Cardiac muscle cell (in vitro differentiated cells and primary cell): ENCODE measurements at regions not wholly inside any gene's neighbourhood (a gene's known extent, or its start where the extent isn't known, plus 50 kb on each side); places are given as distances from the start of the nearest gene placed in this dataset.

Source experiments
- DNase-seq, 2 donors: peaks; one replicate each; pipeline versions ENCODE4 v3.0.0 to v3.0.0-alpha.2; 2010 to 2017; ENCODE audit warnings: low read depth in 1 of 2, low spot score in 1 of 2
- H3K27ac ChIP-seq: fragments of 200-600 bp; sonication (generic); 2 replicates; pipeline ENCODE4 v1.5.1; 2016
- H3K27me3 ChIP-seq: fragments of 200-600 bp; sonication (generic); 2 replicates; pipeline ENCODE4 v1.6.0; 2016; ENCODE audit warnings: control low read depth
- H3K36me3 ChIP-seq: fragments of 200-600 bp; sonication (generic); 2 replicates; pipeline ENCODE4 v1.5.1; 2016; ENCODE audit warnings: control low read depth
- H3K4me1 ChIP-seq: fragments of 200-600 bp; sonication (generic); 2 replicates; pipeline ENCODE4 v1.8.1; 2017; ENCODE audit warnings: low read depth, mild to moderate bottlenecking, mixed run types
- H3K4me3 ChIP-seq: fragments of 200-600 bp; sonication (generic); 2 replicates; pipeline ENCODE4 v1.5.1; 2016; ENCODE audit warnings: mild to moderate bottlenecking
- H3K9me3 ChIP-seq: fragments of 200-600 bp; sonication (generic); 2 replicates; pipeline ENCODE4 v1.5.1; 2017; ENCODE audit warnings: low read depth, mild to moderate bottlenecking, control low read depth
- CTCF ChIP-seq: IDR thresholded peaks from 2 replicates; pipeline ENCODE4 v1.5.1; 2012; ENCODE audit warnings: low read depth, mild to moderate bottlenecking, low read length

DNA sequence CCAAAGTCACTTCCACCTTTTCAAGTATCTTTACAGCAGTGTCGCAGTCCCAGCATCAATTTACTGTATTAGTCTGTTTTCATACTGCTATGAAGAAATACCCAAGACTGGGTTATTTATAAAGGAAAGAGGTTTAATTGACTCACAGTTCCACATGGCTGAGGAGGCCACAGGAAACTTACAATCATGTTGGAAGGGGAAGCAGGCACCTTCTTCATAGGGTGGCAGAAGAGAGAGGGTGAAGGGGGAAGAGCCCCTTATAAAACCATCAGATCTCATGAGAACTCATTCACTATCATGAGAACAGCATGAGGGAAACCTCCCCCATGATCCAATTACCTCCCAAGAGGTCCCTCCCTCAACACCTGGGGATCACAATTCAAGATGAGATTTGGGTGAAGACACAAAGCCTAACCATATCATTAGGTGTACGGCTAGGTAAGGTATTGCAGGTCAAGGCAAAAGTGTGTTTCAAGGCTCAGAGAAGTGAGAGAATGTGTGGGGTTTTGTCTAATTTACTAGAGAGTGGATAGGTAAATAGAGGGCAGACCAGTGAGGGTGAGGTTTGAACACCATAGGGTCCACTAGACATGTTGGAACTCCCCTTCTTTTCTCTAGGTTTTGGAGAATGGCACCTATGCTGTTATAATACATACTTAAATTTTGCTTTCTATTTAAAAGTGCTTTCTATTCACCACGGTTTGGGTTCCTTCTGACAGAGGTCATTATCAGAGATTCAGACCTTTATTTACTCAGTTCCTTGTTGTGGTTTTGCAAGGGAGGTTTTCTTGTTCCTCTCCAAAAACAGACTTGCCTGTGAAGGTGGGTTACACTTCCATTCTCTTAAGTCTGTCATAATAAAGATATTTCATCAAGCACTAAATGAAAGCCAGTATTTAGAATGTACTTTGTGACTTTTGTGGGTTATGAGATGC lies 186.6 kb downstream of the CPEB2 start:
- H3K36me3 ChIP-seq, result no peaks in the 10 kb centered on the region
- no peaks in the 10 kb centered on the region for H3K9me3 ChIP-seq
- H3K4me3 ChIP-seq, result no peak overlapping the region
- no peak for TF ChIP-seq CTCF
- no peaks in the 10 kb centered on the region for H3K27me3 ChIP-seq
- H3K27ac ChIP-seq, result no peak overlapping the region
- no peak for DNase-seq
- H3K4me1 ChIP-seq, result peaks cover 3% of the 10 kb centered on the region

DNA sequence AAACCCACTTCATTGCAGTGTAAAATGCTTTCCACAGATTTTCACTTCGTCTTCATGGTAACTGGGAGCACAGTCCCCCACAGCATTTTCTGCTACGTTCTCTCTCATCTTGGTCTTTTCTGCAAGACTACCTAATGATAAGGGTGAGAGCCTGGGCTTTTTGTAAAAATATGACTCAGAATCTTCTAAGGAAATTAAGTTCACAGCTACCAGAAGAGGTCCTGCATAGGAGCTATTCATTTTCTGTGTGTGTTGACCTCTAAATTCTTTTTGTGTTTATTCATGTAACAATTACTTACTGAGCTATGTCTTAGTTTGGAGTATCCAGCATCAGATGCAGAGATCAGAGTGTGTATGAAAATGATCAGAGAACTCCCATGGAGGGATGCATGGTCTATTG lies 192.2 kb downstream of the CPEB2 start:
- Histone ChIP-seq H3K4me3 (no peak overlapping the region), H3K4me1 (peaks cover 19% of the 10 kb centered on the region), H3K9me3 (no peaks in the 10 kb centered on the region), H3K27me3 (no peaks in the 10 kb centered on the region), H3K36me3 (no peaks in the 10 kb centered on the region), H3K27ac (no peak overlapping the region)
- peak in 1 of 2 donors; percentile 13 for DNase-seq
- TF ChIP-seq CTCF, result no peak

DNA sequence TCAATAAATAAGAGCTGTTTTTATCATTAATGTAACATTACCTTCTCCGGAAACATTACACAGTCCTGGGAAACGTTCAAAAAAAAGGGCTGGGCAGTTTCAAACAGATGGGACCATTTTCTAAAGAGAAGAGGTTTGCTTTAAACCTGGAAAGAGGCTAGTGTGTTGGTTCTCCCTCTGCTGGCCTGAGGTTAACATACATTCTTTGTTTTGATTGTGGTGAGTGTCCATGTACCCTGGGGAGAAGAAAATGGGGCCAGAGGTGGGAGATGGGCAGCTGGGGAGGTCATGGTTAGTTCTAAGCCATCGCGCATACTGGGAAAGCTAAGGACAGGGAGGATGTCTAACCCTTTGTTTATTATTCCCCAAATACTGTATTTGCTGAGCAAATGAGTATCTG lies 194.7 kb downstream of the CPEB2 start:
- Histone ChIP-seq H3K4me1 (peaks cover 19% of the 10 kb centered on the region), H3K27me3 (no peaks in the 10 kb centered on the region), H3K9me3 (no peaks in the 10 kb centered on the region), H3K27ac (peak overlapping the region; percentile 7), H3K4me3 (no peak overlapping the region), H3K36me3 (no peaks in the 10 kb centered on the region)
- DNase-seq, result peak; percentile 47 to 64
- peak; percentile 53 for TF ChIP-seq CTCF

DNA sequence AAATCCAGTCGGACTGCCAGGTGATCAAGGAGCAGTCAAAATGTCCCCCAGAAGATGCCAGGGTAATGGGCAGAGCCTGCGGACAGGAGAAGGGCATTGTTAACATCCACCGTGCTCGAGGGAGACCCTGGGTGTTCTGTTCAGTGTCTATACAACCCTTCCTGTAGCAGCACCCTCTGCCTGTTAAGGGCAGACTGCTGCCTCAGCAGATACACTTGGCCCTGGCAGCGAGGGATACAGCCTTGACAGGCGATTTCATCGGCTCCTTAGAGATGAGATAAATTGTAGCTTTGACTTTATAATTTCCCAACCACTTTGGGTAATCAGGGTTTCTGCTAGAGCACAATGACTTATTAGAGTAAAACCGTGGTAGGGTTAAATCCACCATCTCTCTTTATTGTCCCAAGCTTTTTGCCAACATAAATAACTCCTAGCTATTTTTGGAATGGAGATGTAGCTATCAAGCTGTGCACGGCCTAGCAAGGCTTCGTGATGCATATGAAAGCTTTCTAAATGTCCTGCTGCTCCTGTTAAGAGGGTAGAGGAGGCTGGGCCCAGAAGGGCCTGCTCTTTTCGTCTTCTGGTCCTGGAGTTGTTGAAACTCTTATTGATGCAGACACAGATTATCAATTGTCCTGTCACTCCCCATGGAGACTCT lies 195.9 kb downstream of the CPEB2 start:
- peak; percentile 16 to 64 for DNase-seq
- no peaks in the 10 kb centered on the region for H3K27me3 ChIP-seq
- H3K9me3 ChIP-seq, result no peaks in the 10 kb centered on the region
- H3K4me3 ChIP-seq, result no peak overlapping the region
- H3K36me3 ChIP-seq, result no peaks in the 10 kb centered on the region
- TF ChIP-seq CTCF, result no peak
- peaks cover 19% of the 10 kb centered on the region for H3K4me1 ChIP-seq
- H3K27ac ChIP-seq, result peak overlapping the region; percentile 82

- Histone ChIP-seq H3K27ac (no peak overlapping the region), H3K27me3 (no peaks in the 10 kb centered on the region), H3K9me3 (no peaks in the 10 kb centered on the region), H3K36me3 (no peaks in the 10 kb centered on the region), H3K4me1 (peaks cover 16% of the 10 kb centered on the region), H3K4me3 (no peak overlapping the region)
- no peak for DNase-seq
- no peak for TF ChIP-seq CTCF
Observed at GRCh38 chr4:15201782-15202181, 199.5 kb downstream of the CPEB2 start.
